HG03432 (cell line): ENCODE measurements at regions not wholly inside any gene's neighbourhood (a gene's known extent, or its start where the extent isn't known, plus 50 kb on each side); places are given as distances from the start of the nearest gene placed in this dataset.
"Not testable (repeated sequence)": the region's sequence is repeated elsewhere in the genome, so short reads cannot be mapped to it uniquely, and the experiment has no call there.

Experiments
- ATAC-seq: cut with Tn5 transposase; IDR thresholded peaks from one replicate; pipeline ENCODE4 v1.9.1; 2021; ENCODE audit warnings: mild to moderate bottlenecking, moderate library complexity; ENCODE audit not compliant: unreplicated experiment

- ATAC-seq: no peak
Measured at GRCh38 chr1:242651817-242652216, 127.3 kb upstream of the PLD5 start.

GRCh38 chr1:242641461-242641860 is 117.0 kb upstream of the PLD5 start:
- ATAC-seq: no peak

GRCh38 chr1:242639104-242639503 is 114.6 kb upstream of the PLD5 start:
- no peak for ATAC-seq

GRCh38 chr1:242634732-242635131 is 110.2 kb upstream of the PLD5 start:
- no peak for ATAC-seq

- ATAC-seq: no peak
Measured at GRCh38 chr1:242629396-242629795, 104.9 kb upstream of the PLD5 start.

GRCh38 chr1:242623756-242624155 is 99.3 kb upstream of the PLD5 start:
- ATAC-seq: no peak

- ATAC-seq: no peak
Measured at GRCh38 chr1:242623119-242623518, 98.6 kb upstream of the PLD5 start.

GRCh38 chr1:242613266-242613815 is 88.8 kb upstream of the PLD5 start:
- no peak for ATAC-seq

GRCh38 chr1:242610209-242610608 is 85.7 kb upstream of the PLD5 start:
- no peak for ATAC-seq

- ATAC-seq: no peak
Measured at GRCh38 chr1:242605521-242605920, 81.0 kb upstream of the PLD5 start.

GRCh38 chr1:242602001-242602400 is 77.5 kb upstream of the PLD5 start:
- ATAC-seq: no peak

- not testable (repeated sequence) for ATAC-seq
Measured at GRCh38 chr1:242593756-242594155, 69.3 kb upstream of the PLD5 start.

- no peak for ATAC-seq
Measured at GRCh38 chr1:242586360-242586680, 61.8 kb upstream of the PLD5 start.

- ATAC-seq: no peak
Measured at GRCh38 chr1:242585616-242586359, 61.3 kb upstream of the PLD5 start.

- no peak for ATAC-seq
Measured at GRCh38 chr1:242582669-242583068, 58.2 kb upstream of the PLD5 start.

- ATAC-seq: no peak
Measured at GRCh38 chr1:242579528-242580235, 55.2 kb upstream of the PLD5 start.
